Lung (tissue), 11 donors: ENCODE measurements at regions not wholly inside any gene's neighbourhood (a gene's known extent, or its start where the extent isn't known, plus 50 kb on each side); places are given as distances from the start of the nearest gene placed in this dataset.

ENCODE experiments used
- ATAC-seq: fragments of 200-7000 bp; cut with Tn5 transposase; one replicate; pipeline ENCODE4 v1.9.1; 2020; ENCODE audit warnings: moderate number of reproducible peaks; ENCODE audit not compliant: insufficient read depth, low FRiP score
- DNase-seq, 3 donors: peaks; one replicate each; pipeline ENCODE4 v3.0.0-alpha.2; 2013 to 2017
- H3K27ac ChIP-seq, 2 donors: one replicate each; pipeline ENCODE4 v1.5.1; 2013; ENCODE audit warnings: mild to moderate bottlenecking in 2 of 2, moderate library complexity in 2 of 2, control low read depth in 1 of 2, inconsistent platforms in 1 of 2, low read depth in 1 of 2, low read length in 1 of 2
- H3K27me3 ChIP-seq, 3 donors: one replicate each; pipeline ENCODE4 v1.5.1; 2013; ENCODE audit warnings: low read length in 2 of 3; ENCODE audit not compliant: control insufficient read depth in 3 of 3, insufficient read depth in 3 of 3
- H3K36me3 ChIP-seq, 4 donors: one replicate each; pipeline ENCODE4 v1.5.1; 2013; ENCODE audit warnings: low read length in 4 of 4, mild to moderate bottlenecking in 1 of 4, moderate library complexity in 1 of 4; ENCODE audit not compliant: control insufficient read depth in 4 of 4, insufficient read depth in 4 of 4
- H3K4me1 ChIP-seq, 5 donors: one replicate each; pipeline ENCODE4 v1.5.1; 2013; ENCODE audit warnings: low read length in 5 of 5, mild to moderate bottlenecking in 2 of 5, moderate library complexity in 1 of 5; ENCODE audit not compliant: control insufficient read depth in 5 of 5, insufficient read depth in 5 of 5
- H3K4me3 ChIP-seq: one replicate; pipeline ENCODE4 v1.5.1; 2013; ENCODE audit warnings: mild to moderate bottlenecking, control low read depth, moderate library complexity
- H3K9ac ChIP-seq, 2 donors: one replicate each; pipeline ENCODE4 v1.5.1; 2013; ENCODE audit warnings: low read length in 2 of 2, control low read depth in 1 of 2; ENCODE audit not compliant: insufficient read depth in 1 of 2
- H3K9me3 ChIP-seq, 4 donors: one replicate each; pipeline ENCODE4 v1.5.1; 2013; ENCODE audit warnings: low read length in 3 of 4, mild to moderate bottlenecking in 1 of 4, moderate library complexity in 1 of 4; ENCODE audit not compliant: control insufficient read depth in 4 of 4, insufficient read depth in 3 of 4
- CTCF ChIP-seq: IDR thresholded peaks from 2 replicates; pipeline ENCODE4 v1.5.1; 2012; ENCODE audit warnings: mild to moderate bottlenecking; ENCODE audit errors: control extremely low read depth, extremely low read depth
- WGBS, 2 donors: extraction: QIAGEN DNeasy Blood & Tissue Kit; methylation state at CpG; one replicate each; pipeline ENCODE4 v1.1.7; 2013; 5-methylcytosine and 5-hydroxymethylcytosine counted together
- donor health status: control.
- donor health status: control.
- donor health status: Bipolar disorder and iron deficiency.
- donor health status: healthy.
- donor health status: DM: yes; HTN: yes; CAD: no.

GRCh38 chr4:41832961-41833360 lies 84.4 kb upstream of the PHOX2B start:
- H3K27ac ChIP-seq: no peak overlapping the region
- H3K4me3 ChIP-seq: no peak overlapping the region
- peaks cover 0 to 5% (median 0%) of the 10 kb centered on the region in 4 donors for H3K9me3 ChIP-seq
- no peak for TF ChIP-seq CTCF
- 13% methylated on average over 1 of the region's 1 CpG for WGBS, 2 donors
- peaks cover 0 to 4% (median 0%) of the 10 kb centered on the region in 3 donors for H3K27me3 ChIP-seq
- no peak overlapping the region for H3K9ac ChIP-seq
- DNase-seq: peak in 1 of 3 donors; percentile 6
- no peaks in the 10 kb centered on the region for H3K4me1 ChIP-seq
- no peaks in the 10 kb centered on the region for H3K36me3 ChIP-seq
- no peak for ATAC-seq

DNA sequence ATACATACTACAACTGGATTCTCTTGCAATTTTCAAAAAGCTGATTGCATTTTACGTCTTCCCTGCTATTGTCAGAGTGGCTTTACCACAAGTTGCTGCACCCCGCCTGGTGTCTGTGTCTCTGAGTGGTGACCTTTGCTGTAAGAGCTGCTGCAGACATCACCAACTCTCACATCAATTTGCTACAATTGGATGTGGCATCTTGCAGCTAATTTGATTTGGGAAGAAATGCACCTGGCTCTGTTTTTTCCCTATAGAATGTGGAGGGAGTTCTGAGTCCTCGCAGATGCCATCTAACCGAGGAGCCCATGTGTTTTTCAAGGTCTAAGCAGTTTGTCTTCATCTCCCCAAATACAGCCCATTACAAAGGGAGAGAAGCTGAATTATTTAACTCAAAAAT lies 73.8 kb upstream of the PHOX2B start:
- ATAC-seq: no peak
- no peak overlapping the region for H3K27ac ChIP-seq
- DNase-seq: no peak

DNA sequence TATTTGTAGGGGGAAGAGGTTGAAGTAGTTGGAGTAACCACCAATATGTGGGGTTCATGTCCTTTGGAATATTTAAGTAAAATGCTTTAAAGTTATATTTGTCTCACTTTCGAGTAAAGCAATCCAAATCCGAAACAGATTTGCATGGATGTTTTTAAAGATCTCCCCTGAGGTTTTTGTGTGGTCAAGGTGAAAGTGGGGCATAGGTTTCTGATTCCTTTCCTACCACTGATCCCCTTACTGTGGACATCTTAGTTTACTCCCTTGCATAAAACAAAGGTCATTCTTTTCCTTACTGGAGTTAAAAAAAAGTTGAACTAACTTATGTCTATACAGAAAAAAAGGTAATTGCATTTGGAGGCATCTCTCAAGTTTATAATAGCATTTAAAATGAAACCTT lies 71.9 kb upstream of the PHOX2B start:
- H3K4me1 ChIP-seq: no peaks in the 10 kb centered on the region
- 84 to 89% methylated on average over 2 of the region's 2 CpGs for WGBS, 2 donors
- peaks cover 0 to 70% (median 20%) of the 10 kb centered on the region in 3 donors for H3K27me3 ChIP-seq
- H3K36me3 ChIP-seq: no peaks in the 10 kb centered on the region
- H3K4me3 ChIP-seq: no peak overlapping the region
- DNase-seq (no peak), ATAC-seq (no peak)
- H3K9me3 ChIP-seq: no peaks in the 10 kb centered on the region
- H3K9ac ChIP-seq: no peak overlapping the region
- no peak overlapping the region for H3K27ac ChIP-seq
- TF ChIP-seq CTCF: no peak

More for the DNA sequence above, 73.8 kb upstream of the PHOX2B start:
- no peak overlapping the region for H3K9ac ChIP-seq
- H3K4me1 ChIP-seq: no peaks in the 10 kb centered on the region
- no peaks in the 10 kb centered on the region for H3K36me3 ChIP-seq
- WGBS, 2 donors: 78 to 81% methylated on average over 4 of the region's 4 CpGs
- peaks cover 0 to 3% (median 0%) of the 10 kb centered on the region in 4 donors for H3K9me3 ChIP-seq
- peaks cover 0 to 60% (median 20%) of the 10 kb centered on the region in 3 donors for H3K27me3 ChIP-seq
- no peak overlapping the region for H3K4me3 ChIP-seq
- no peak for TF ChIP-seq CTCF

DNA sequence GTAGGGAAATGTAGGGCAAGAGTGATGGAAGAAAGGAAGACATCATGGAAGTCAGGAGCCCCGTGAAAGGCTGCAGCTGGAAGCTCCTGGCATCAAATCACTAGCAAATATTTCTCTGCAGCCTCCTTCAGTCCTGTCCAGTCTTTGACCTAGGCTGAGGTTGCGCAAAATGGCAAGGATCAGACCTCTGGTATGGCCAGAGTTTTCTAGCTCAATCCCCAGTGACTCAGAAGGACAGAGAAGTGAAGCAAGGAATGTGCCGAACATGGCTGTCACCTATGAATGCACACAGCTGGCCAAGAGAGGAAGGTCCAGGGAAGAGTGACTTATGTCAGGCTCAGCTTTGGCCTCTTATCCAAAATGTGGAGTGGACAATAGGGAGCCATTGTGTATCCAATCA lies 71.1 kb upstream of the PHOX2B start:
- Histone ChIP-seq H3K4me1 (no peaks in the 10 kb centered on the region), H3K36me3 (no peaks in the 10 kb centered on the region), H3K9ac (no peak overlapping the region), H3K27me3 (peaks cover 0 to 72% (median 20%) of the 10 kb centered on the region in 3 donors), H3K4me3 (no peak overlapping the region), H3K27ac (no peak overlapping the region), H3K9me3 (no peaks in the 10 kb centered on the region)
- ATAC-seq: no peak
- no peak for TF ChIP-seq CTCF
- 76 to 87% methylated on average over 3 of the region's 3 CpGs for WGBS, 2 donors
- DNase-seq: no peak
